ENCODE measurements at regions not wholly inside any gene's neighbourhood (a gene's known extent, or its start where the extent isn't known, plus 50 kb on each side); places are given as distances from the start of the nearest gene placed in this dataset.

DNA sequence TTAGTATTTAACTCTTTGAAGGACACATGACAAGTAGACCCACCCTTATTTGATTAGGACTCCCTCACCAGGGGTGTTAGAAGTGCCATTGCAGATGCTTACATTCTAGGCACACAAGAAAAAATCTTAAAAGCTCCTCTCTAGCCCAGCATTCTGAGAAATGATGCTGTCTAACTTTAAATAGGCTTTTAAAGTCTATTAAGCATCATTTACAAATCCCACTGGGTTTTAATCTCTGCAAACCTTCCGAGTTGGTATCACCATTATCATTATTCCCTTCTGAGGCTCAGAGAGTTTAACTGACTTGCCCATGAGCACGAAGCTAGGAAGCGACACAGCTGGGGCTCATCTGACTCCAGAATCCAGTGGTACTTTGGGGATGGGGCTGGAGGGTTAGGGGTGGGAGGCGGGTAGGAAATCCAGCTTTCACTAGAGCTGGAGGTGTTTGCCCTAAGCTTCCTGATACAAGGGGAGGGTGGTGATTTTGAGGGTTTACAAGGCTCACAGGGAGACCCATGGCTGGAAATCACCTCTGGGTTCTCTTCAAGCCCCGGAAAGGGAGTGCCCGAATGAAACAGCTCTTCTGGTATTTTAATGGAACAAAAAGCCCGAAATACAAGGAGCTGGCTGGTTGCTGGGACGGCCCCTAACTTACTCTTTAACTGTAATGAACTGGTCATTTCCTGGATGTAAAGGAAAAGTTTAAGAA lies 109.2 kb upstream of the FUT8 start:
- intact Hi-C loops (cut with micrococcal nuclease) = loop anchor here (1.0 to 2.0 kb wide), 7 partner anchors 16 to 543 kb away; no protein-coding TSS in a partner anchor

DNA sequence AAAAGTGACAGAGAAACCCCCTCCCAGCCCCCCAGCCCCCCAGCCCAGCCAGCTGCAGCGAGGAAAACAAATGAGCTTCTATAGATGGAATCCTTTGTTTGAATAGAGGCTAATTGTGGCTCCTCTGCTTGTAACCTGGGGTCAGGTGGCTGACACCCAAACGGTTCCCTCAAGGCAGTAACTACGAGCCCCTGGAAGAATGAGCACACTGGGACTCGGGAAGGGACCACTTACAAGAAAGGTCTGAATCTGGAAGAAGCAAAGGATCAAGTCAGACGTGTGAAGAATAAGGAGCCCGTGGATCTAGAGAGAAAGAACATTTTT lies 108.7 kb upstream of the FUT8 start:
- intact Hi-C loops (cut with micrococcal nuclease) = loop anchor here (1.0 to 2.0 kb wide), 7 partner anchors 17 to 543 kb away; no protein-coding TSS in a partner anchor

DNA sequence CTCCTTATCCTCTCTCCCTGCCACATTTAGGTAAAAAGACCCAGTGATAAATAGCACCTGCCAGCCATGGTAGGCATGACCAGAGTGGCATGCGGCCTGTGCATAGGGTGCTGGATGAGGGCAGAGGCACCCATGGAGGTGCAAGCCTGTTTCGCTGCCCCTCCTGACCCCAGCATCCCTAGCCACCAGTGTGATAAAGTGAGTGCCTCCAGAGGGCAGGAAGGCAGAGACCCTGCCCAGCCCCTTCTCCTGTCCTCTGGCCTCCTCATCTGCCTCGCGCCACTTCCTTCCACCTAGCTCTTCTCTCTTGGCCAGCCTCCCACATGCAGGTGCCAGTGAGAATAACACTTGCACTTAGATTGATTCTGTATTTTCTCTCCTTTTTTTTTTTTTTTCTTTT lies 108.3 kb upstream of the FUT8 start:
- intact Hi-C loops (cut with micrococcal nuclease) = no loop called here

DNA sequence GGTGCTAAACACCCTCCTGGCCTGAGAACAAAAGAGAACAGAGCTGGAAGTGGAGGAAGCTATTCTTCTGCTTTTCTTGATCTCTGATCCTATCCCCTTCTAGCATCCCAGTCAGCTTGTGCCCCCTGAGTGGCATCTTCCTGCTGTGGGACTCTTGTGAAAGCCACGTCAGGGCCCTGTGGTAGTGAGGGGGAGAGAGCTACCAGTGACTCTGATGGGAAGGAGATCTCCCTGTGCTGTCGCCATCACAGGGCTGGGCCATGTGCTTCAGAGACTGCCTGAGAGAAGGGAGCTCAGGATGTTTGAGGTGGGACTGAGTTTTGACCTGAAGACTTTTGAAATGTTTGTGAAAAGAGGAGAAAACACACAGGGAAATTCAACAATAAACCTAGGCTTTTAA lies 107.6 kb upstream of the FUT8 start:
- intact Hi-C loops (cut with micrococcal nuclease) = no loop called here

DNA sequence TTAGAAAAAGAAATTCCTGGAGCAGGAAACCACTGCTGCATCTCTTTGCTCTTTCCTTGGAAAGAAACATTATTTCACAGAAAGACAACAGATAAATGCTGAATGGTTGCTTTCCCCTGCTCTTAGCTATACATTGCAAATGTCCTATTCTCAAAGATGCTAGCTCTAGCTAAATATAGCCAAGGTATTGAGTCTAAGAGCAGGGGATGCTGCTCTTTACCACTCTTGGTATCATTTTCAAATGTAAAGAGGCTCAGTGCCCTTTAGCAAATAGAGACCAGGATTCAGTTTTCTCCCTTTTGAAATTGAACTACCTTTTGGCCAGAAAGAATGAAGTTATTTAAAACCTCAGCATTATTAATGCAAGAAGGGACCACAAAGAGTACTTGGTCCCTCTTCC lies 104.0 kb upstream of the FUT8 start:
- intact Hi-C loops (cut with micrococcal nuclease) = no loop called here

DNA sequence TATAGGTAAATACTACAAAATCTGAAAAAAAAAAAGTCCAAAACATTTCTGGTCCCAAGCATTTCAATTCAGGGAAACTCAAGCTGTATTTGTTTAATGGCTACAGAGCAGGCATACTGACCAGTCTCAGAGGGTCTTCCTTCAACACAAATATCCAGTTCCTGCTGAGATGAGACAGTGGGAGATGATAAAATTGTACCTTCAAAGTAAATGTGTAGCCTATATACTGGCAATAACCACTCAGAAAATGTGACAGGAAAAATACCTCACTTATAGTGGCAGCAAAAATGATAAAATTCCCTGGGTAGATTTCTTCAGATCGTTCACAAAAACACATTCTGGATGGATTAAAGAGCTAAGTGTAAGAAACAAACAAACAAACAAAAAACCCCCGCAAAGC lies 102.0 kb upstream of the FUT8 start:
- intact Hi-C loops (cut with micrococcal nuclease) = no loop called here

DNA sequence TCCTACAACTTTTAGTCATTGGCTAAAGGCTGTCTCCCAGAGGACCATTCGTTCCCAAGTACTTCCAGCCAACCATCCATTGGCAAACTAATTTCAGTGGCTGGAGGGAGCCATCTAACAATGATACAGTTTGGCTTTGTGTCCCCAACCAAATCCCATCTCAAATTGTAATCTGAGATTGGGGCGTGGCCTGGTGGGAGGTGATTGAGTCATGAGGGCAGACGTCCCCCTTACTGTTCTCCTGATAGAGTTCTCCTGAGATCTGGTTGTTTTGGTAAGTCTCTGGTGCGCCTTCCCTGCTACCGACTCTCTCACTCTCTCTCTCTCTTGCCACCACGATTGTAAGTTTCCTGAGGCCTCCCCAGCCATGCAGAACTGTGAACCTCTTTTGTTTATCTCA lies 99.7 kb upstream of the FUT8 start:
- intact Hi-C loops (cut with micrococcal nuclease) = no loop called here

DNA sequence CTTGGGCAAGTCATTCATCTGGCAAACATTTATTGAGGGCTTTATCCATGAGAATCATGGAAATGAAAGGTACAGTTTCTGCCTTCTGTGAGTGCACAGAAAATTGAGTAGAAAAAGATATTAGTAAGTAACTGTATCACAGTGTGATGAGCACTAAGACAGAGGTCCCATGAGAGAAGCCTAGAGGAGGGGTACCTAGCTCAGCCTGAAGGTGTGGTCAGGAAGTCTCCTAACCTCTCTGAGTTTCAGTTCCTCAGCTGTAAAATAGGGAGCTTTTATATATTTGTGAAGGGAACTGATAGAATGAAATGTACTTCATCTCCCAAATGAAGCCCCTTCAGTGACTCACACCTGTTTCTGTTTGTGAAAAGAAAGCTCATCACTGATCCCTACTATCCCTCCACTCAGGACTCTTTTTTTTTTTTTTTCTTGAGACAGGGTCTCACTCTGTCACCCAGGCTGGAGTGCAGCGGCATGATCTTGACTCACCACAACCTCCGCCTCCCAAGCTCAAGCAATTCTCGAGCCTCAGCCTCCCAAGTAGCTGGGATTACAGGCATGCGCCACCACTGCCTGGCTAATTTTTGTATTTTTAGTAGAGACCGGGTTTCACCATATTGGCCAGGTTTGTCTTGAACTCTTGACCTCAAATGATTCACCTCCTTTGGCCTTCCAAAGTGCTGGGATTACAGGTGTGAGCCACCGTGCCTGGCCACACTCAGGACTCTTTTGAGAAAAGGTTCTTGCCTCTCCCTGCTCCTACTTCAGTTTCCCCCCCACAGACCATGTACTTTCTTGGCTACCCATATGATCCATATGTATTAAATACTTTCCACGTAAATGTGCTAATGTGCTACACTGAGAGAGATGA lies 93.7 kb upstream of the FUT8 start:
- intact Hi-C loops (cut with micrococcal nuclease) = no loop called here

DNA sequence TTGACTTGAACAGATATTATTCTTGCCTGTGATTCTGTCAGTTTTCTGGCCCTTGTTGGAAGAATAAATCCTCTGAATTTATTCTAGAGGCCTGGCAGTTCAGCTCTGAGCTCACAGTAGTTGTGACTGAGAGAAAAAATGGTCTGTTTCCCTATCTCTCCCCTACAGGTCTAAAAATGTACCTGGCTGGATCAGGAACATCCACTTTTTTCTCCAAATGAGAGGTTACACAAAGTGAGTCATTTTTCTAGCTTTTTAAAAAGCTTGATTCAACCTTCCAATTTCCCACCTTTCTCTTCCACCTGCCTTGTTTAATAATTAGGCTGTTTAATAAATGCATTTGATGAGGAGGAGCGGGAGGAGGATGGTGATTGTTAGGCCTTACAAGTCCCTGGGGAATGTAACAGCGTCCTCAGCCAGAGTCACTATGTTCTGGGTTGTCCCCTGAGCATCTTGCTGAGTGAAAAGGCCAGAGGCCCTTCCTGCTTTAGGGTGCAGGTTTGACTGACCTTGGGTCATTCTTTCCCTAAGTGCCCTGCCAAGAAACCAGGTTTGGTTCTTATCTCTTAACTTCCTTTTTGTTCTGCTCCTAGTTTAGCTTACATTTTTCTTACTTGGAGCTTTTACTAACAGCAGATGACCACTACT lies 91.7 kb upstream of the FUT8 start:
- intact Hi-C loops (cut with micrococcal nuclease) = loop anchor here (1.0 kb wide), 1 partner anchor 15 kb away; no protein-coding TSS in a partner anchor

DNA sequence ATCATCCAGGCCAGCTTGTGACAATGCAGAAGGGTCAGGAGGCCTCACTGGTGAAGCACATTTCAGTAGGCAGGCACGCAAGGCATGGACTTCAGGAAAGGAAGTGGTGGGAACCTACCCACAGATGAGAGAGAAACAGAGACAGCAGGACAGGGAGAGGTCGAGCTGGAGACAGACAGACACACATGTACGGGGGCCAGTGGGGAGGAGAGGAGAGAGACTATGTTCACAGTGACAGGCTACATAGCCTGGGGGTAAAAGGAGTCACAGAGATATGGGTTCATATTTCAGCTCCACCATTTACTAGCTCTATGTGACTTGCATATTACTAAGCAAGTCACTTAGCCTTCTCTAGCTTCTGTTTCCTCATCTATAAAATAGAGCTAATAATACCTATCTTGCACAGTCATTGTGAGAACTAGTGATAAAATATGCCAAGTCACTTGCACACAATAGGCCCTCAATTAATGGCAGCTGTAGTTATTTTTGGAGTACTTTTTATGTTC lies 91.1 kb upstream of the FUT8 start:
- intact Hi-C loops (cut with micrococcal nuclease) = loop anchor here (1.0 kb wide), 1 partner anchor 14 kb away; no protein-coding TSS in a partner anchor

DNA sequence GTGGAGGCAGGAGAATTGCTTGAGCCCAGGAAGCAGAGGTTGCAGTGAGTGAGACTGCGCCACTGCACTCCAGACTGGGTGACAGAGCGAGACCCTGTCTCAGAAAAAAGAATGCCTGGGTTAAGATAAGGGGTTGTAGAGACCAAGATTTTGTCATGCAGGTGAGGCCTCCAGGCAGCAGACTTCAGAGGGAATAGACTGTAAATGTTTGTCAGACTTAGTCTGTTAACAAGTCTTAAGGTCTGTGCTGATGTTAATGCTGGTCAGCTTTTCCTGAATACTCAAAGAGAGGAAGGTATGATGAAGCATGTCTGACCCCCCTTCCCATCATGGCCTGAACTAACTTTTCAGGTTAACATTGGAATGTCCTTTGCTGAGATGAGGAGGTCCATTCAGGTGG lies 83.0 kb upstream of the FUT8 start:
- intact Hi-C loops (cut with micrococcal nuclease) = no loop called here

DNA sequence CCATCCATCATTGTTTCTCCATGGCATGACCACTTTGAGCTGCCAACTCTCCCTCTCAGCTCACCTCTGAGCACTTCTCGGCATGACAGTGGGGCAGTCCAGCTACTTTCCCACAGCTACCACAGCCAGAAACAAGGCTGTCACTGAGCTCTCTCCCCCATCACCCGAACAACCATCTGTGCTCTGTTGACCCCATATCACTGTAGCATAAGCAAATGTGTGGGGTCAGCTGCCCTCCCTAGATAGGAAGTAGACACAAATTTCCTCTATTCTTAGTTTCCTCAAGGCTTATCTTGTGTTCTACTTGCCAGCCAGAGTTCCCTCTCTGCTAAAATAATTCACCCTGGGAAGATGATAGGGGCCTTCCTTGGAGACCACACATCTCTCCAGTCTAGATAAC lies 82.6 kb upstream of the FUT8 start:
- intact Hi-C loops (cut with micrococcal nuclease) = no loop called here

DNA sequence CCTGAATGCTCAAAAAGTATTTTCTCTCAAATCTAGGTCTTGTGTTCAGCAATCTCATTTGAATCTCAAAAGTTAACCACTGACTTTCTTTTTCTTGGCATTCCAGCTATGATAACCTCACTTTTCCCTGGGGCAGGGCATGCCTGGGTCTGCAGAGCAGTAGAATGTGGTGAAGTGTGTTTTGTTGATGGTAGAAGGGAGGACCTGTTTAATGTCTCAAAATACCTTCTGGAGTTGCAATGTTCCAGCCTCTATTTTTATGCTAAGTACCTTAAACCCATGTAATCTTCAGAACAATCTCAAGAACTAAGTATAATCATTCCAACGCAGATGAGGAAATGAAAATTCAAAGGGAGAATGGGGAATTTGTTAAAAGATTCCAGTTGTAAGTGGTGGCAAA lies 82.1 kb upstream of the FUT8 start:
- intact Hi-C loops (cut with micrococcal nuclease) = no loop called here

DNA sequence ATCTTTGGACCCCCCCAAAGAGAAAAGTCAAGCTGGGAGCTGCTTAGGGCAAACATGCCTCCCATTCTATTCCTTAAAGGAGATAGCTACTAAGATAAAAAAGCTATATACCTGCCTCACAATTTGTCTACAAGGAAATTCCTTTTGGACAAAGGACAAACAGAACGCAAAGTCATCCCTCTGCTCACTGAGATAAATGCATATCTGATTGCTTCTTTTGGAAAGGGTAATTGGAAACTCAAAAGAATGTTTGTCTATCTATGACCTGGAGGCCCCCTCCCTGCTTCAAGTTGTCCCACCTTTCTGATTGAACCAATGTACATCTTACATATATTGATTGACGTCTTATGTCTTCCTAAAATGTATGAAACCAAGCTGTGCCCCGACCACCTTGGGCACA lies 80.9 kb upstream of the FUT8 start:
- intact Hi-C loops (cut with micrococcal nuclease) = no loop called here

DNA sequence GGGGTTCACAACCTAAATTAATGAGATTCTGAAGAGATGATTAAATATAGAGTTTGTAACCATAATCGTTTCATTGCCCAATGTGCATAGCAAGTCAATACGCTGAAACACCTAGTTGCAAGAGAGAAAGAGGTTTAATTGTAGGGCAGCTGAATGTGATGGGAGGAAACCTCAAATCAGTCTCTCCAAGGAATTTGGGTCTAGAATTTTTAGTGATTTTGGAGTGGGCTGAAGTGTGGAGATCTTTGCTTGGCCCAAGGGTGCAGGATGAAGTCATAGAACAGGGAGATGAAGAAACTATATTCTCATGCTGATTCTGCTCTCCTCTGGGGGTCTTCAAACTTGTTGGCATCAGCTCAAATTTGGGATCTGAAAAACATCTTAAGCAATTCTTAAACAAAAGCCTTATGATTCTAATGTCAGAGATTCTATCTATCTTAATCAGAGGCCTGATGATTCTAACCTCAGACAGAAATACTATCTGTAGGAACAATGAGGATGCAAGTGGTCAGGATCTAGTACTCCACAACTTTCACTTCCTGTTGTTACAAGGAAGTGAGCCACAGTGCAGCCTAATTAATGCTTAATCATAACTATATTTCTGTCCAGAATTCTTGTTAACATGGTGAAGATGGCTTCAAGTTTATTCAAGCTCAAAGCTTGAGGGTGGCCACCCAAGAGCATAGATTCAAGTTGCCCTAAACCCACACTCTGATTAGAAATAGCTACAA lies 80.2 kb upstream of the FUT8 start:
- intact Hi-C loops (cut with micrococcal nuclease) = no loop called here

DNA sequence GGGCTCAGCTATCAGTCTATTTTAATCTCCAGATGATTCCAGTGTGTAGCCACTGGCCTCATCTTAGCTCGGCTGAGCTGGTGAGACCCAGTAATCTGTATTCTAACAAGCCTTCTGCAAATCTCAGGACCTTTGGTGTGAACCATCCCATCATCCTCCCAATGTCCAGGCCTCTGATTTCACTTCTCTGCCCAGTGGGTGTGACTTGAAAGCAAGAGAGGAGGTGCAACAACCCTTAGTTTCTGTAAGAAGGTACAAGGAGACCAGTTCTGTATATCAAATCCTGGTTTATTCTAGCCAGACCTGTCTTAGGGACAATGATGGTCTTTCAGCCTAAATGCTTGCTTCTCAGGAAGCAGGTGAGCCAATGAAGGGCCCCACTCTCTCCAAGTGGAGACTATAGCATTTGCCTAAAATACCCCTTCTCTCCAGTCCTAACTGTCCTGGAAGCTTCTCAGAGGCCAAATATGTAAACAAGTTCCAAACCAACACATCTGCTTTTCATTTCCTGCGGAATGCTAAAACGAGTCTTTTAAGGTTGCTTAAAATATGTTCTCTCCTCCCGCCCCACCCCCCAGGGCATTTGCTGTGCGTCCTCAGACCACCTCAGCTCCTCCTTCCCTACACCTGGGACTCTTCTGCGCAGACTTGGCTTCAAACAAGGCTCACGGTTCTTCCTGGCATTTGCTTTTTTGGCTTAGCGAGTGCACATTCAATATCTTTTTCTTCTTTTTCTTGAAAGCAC lies 78.4 kb upstream of the FUT8 start:
- intact Hi-C loops (cut with micrococcal nuclease) = no loop called here

DNA sequence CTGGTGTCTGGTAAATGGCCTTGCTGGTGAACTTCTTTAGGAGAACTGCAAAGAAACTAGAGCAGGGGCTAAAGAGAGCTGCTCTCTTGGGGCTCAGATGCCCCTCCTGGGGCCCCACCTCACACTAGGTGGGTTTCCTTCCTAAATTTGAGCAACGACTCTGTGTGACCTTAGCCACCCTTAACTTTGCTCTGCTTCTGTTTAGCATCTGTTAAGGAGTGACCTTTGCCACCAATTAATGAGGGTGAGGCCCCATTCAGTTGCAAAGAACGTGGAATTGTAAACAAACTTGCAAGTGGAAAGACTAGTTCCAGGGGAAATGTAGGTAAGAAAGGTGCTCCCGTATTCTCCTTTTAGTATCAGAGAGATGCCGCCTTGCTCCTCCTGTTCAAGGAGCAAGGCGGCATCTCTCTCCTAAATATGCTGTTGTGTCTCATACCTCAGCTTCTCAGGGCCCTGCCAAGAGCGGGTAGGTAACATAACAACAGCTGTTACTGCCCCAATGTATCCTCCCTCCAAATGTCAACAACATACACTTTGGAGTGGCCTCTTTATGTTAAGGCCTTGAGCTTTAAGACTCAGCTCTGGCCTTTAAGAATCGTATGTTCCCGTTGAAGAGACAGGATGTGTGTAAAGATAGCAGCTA lies 77.6 kb upstream of the FUT8 start:
- intact Hi-C loops (cut with micrococcal nuclease) = loop anchor here (1.0 to 5.0 kb wide), 2 partner anchors 14 to 1907 kb away; partner anchors contain the start of gene PALS1

DNA sequence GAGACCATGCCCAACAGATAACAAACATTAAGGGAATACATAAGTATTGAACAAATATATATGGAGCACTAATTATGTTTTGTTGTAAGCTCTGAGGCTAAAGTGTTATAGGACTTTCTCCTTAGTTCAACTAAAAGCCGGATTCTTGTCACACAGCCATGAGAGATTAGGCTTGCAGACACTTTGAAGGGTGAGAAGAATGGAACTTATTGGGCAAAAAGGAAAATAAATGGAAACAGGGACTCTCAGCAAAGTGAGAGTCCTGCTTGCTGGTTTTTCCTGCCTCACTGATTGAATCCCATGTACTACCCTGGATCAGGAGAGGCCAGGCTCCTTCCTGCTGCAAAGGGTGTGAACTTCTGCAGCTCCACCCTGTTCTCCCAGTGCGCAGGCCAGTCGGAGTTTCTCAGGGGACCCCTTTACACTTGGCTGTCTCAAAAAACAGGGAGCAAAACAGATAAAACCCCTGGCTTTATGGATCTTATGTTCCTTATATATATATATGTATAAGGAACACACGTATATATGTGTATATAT lies 77.1 kb upstream of the FUT8 start:
- intact Hi-C loops (cut with micrococcal nuclease) = loop anchor here (1.0 to 5.0 kb wide), 2 partner anchors 14 to 1907 kb away; partner anchors contain the start of gene PALS1

DNA sequence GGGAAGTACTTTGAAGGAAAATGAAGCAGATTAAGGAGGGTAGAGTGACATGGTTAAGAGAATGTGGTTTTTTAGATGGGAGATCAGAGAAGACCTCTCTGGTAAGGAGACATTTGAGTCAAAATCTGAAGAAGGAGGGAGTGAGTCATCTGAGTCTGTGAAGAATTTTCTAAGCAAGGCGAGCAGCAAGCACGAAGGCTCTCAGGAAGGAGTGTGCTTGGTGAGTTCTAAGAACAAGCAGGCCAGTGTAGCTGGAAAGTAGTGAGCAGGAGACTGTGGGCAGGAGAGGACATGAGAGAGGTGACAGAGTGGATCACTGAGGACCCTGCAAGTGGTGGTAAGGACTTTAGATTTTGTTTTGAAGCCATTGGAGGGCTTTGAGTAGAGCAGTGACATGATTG lies 76.3 kb upstream of the FUT8 start:
- intact Hi-C loops (cut with micrococcal nuclease) = loop anchor here (1.0 to 5.0 kb wide), 7 partner anchors 21 to 1906 kb away; partner anchors contain the start of genes FUT8 and PALS1

All from T-helper 1 cell treated with Interleukin-12 subunit alpha and Interleukin-12 subunit beta and Interleukin-4 antibody, amounts not matched to agents 30 ng/mL and 1 ng/mL, for 36 hours (primary cell).